Thyroid gland (tissue), 4 donors: ENCODE measurements at regions not wholly inside any gene's neighbourhood (a gene's known extent, or its start where the extent isn't known, plus 50 kb on each side); places are given as distances from the start of the nearest gene placed in this dataset.

Experiments used
- POLR2A ChIP-seq, 2 donors: fragments of 450-650 bp; IDR thresholded peaks; one replicate each; pipeline ENCODE4 v1.6.1; 2017; ENCODE audit warnings: antibody characterized with exemption in 2 of 2, mild to moderate bottlenecking in 2 of 2, moderate library complexity in 1 of 2
- TF ChIP-seq, protein P1 (sequence below), 6 experiments: fragments of 200-600 bp in 3 of 6; fragments of 450-650 bp in 3 of 6; sonication (generic) in 3 of 6; IDR thresholded peaks; one replicate each; pipeline ENCODE4 v1.5.1; 2016 to 2019; ENCODE audit warnings: antibody characterized with exemption in 6 of 6, mild to moderate bottlenecking in 2 of 6, inconsistent platforms in 1 of 6, moderate library complexity in 1 of 6

DNA sequence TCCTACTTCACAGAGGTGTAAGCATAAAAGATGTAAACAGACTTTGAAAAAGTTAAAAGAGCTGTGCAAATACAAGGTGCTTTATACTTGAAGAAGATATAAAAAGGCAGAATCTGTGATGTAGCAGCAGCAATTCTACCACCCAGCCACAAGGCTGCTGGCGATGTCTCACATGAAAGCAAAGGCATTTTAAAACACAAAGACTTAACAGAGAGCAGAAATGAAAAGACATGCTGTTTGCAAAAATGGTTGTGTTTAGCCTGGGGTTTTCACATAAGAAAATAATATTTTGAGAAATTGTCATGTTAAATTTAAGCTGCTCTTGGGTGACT lies 85.5 kb upstream of the ZNF800 start:
- TF ChIP-seq, protein P1, sequence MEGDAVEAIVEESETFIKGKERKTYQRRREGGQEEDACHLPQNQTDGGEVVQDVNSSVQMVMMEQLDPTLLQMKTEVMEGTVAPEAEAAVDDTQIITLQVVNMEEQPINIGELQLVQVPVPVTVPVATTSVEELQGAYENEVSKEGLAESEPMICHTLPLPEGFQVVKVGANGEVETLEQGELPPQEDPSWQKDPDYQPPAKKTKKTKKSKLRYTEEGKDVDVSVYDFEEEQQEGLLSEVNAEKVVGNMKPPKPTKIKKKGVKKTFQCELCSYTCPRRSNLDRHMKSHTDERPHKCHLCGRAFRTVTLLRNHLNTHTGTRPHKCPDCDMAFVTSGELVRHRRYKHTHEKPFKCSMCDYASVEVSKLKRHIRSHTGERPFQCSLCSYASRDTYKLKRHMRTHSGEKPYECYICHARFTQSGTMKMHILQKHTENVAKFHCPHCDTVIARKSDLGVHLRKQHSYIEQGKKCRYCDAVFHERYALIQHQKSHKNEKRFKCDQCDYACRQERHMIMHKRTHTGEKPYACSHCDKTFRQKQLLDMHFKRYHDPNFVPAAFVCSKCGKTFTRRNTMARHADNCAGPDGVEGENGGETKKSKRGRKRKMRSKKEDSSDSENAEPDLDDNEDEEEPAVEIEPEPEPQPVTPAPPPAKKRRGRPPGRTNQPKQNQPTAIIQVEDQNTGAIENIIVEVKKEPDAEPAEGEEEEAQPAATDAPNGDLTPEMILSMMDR (IDR thresholded peaks at IDR 0.05), result peak in 1 of 6 experiments; percentile 19
- TF ChIP-seq POLR2A (IDR thresholded peaks at IDR 0.05), result no peak
